ENCODE measurements at regions not wholly inside any gene's neighbourhood (a gene's known extent, or its start where the extent isn't known, plus 50 kb on each side); places are given as distances from the start of the nearest gene placed in this dataset.

DNA sequence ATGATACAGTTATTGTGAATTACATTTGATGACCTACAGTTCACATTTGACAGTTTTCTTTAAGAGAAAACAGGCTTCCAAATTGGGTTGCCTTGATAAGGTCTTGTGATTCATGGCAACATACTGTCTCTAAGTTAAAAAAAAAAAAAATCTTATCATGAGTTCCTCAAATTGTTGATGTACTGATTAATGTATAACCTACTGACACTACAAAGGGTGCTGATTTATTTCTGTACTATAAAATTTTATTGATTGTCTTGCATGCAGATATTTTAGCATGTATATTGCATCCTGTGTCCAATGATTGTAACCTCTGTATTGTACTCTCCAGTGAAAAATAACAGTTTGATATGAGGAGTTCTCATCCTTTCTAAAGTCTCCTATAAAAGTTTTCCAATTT is 197.3 kb upstream of the IVNS1ABP start:
- Histone ChIP-seq H3K27me3 (ENCODE audit: low read depth) (no peaks in the 10 kb centered on the region), H3K27ac (no peak overlapping the region), H3K4me1 (no peaks in the 10 kb centered on the region), H3K9me3 (peaks cover 4% of the 10 kb centered on the region), H3K4me3 (no peak overlapping the region), H3K36me3 (no peaks in the 10 kb centered on the region)
- no peak for ATAC-seq
- no peak for DNase-seq
- TF ChIP-seq, protein P1, sequence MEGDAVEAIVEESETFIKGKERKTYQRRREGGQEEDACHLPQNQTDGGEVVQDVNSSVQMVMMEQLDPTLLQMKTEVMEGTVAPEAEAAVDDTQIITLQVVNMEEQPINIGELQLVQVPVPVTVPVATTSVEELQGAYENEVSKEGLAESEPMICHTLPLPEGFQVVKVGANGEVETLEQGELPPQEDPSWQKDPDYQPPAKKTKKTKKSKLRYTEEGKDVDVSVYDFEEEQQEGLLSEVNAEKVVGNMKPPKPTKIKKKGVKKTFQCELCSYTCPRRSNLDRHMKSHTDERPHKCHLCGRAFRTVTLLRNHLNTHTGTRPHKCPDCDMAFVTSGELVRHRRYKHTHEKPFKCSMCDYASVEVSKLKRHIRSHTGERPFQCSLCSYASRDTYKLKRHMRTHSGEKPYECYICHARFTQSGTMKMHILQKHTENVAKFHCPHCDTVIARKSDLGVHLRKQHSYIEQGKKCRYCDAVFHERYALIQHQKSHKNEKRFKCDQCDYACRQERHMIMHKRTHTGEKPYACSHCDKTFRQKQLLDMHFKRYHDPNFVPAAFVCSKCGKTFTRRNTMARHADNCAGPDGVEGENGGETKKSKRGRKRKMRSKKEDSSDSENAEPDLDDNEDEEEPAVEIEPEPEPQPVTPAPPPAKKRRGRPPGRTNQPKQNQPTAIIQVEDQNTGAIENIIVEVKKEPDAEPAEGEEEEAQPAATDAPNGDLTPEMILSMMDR (IDR thresholded peaks at IDR 0.05), result no peak
- intact Hi-C loops (cut with DNase I), result no loop called here

DNA sequence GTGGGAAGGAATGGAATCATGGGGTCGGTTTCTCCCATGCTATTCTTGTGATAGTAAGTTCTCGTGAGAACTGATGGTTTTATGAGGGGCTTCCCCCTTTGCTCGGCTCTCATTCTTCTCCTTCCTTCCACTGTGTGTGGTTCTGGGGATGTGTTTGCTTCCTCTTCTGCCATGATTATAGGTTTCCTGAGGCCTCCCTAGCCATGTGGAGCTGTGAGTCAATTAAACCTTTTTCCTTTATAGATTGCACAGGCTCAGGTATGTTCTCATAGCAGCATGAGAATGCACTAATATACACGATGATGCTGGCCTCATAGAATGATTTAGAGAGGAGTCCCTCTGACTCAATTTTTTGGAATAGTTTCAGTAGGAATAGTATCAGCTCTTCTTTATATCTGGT is 195.4 kb upstream of the IVNS1ABP start:
- H3K4me1 ChIP-seq, result no peaks in the 10 kb centered on the region
- intact Hi-C loops (cut with DNase I), result no loop called here
- no peak overlapping the region for H3K27ac ChIP-seq
- no peaks in the 10 kb centered on the region for H3K9me3 ChIP-seq
- TF ChIP-seq, protein P1 (IDR thresholded peaks at IDR 0.05), result no peak
- no peaks in the 10 kb centered on the region for H3K27me3 ChIP-seq (ENCODE audit: low read depth)
- no peak for DNase-seq
- H3K36me3 ChIP-seq, result no peaks in the 10 kb centered on the region
- H3K4me3 ChIP-seq, result no peak overlapping the region
- no peak for ATAC-seq

DNA sequence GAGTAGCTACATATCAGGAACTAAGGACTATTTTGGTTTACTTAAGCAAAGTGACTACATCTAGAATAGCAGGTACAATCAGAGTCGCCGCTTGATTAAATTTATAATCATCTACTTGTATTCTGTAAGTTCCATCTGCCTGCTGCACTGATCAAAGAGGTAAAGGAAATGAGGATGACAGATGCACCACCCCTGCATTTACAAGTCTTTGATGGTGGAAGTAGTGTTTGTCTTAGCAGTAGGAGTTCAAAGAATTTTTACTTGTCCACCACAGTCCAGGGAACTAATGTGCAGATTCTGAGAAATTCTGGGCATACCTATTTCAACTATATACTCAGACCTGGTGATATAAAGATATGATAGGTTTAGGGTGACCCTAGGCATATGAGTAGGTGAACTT is 184.1 kb upstream of the IVNS1ABP start:
- Histone ChIP-seq H3K9me3 (no peaks in the 10 kb centered on the region), H3K27me3 (ENCODE audit: low read depth) (no peaks in the 10 kb centered on the region), H3K4me3 (no peak overlapping the region), H3K36me3 (no peaks in the 10 kb centered on the region), H3K4me1 (no peaks in the 10 kb centered on the region), H3K27ac (no peak overlapping the region)
- DNase-seq, result no peak
- no peak for ATAC-seq
- intact Hi-C loops (cut with DNase I), result no loop called here
- TF ChIP-seq, protein P1 (IDR thresholded peaks at IDR 0.05), result no peak

DNA sequence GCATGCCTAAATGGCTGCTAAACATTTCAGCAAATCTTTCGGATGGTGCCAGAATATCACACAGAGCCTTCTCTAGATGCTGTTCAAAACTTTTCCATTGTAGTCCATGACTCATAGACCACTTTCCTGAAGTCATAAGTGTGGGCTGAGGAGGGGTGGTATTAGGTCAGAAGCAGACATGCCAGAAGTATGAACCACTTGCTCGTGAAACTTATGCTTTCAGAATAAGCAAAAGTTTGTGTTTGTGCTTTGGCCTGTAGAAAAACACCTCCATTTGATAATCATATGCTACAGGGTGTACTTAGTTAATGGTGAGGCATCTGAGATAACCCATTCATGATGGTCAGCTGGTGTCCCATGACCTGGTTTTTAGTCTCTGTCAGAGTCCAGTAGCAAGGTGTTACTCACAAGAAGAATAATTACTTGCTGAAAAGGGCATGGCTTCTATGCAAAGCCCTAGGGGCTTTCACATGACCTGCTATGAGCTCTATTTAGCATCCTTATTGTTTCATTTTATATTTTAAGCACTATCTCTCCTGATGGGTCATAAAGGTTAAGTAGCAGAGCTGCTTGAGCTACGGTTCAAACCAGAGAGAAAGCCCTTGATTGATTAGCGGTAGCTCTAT is 183.1 kb upstream of the IVNS1ABP start:
- TF ChIP-seq, protein P1 (IDR thresholded peaks at IDR 0.05), result no peak
- H3K27me3 ChIP-seq (ENCODE audit: low read depth), result no peaks in the 10 kb centered on the region
- H3K4me3 ChIP-seq, result no peak overlapping the region
- no peak overlapping the region for H3K27ac ChIP-seq
- ATAC-seq (no peak), DNase-seq (no peak)
- intact Hi-C loops (cut with DNase I), result no loop called here
- no peaks in the 10 kb centered on the region for H3K9me3 ChIP-seq
- no peaks in the 10 kb centered on the region for H3K36me3 ChIP-seq
- no peaks in the 10 kb centered on the region for H3K4me1 ChIP-seq

DNA sequence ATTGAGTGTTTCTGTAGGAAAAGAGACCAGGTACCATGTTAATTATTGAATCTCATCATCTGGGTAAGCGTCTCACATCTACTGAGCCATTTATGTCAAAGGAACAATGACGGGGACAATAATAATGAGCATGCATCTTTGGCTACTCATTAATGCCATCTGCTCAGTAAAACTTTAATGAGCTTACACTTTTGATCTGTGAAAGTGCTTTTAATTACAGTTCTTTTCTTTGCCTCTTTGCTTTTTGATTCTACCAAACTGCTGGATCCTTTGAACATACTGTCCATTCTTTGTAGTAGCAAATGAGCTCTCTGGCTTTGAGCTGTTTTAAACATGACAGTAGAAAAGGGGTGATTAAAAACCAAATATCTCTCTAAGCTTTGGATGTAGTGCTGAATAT is 181.2 kb upstream of the IVNS1ABP start:
- Histone ChIP-seq H3K9me3 (no peaks in the 10 kb centered on the region), H3K27ac (no peak overlapping the region), H3K4me1 (no peaks in the 10 kb centered on the region), H3K27me3 (ENCODE audit: low read depth) (no peaks in the 10 kb centered on the region), H3K4me3 (no peak overlapping the region), H3K36me3 (no peaks in the 10 kb centered on the region)
- DNase-seq (no peak), ATAC-seq (no peak)
- TF ChIP-seq, protein P1 (IDR thresholded peaks at IDR 0.05), result no peak
- intact Hi-C loops (cut with DNase I), result no loop called here

All from lower lobe of right lung (tissue), 2 donors.